Glomerular visceral epithelial cell (primary cell): ENCODE measurements at regions not wholly inside any gene's neighbourhood (a gene's known extent, or its start where the extent isn't known, plus 50 kb on each side); places are given as distances from the start of the nearest gene placed in this dataset.

Experiments
- DNase-seq: peaks from one replicate; pipeline ENCODE4 v3.0.0-alpha.2; 2016; ENCODE audit errors: extremely low spot score

GRCh38 chr15:69576948-69577351 lies 124.3 kb downstream of the RPLP1 start:
- DNase-seq, result no peak

GRCh38 chr15:69577397-69577796 lies 124.8 kb downstream of the RPLP1 start:
- DNase-seq, result no peak

GRCh38 chr15:69578252-69578651 lies 125.6 kb downstream of the RPLP1 start:
- no peak for DNase-seq

GRCh38 chr15:69578787-69579583 lies 126.4 kb downstream of the RPLP1 start:
- DNase-seq, result peak; percentile 97

- no peak for DNase-seq
Measured at GRCh38 chr15:69579950-69580618, 127.5 kb downstream of the RPLP1 start.

- DNase-seq, result no peak
Measured at GRCh38 chr15:69583626-69584025, 131.0 kb downstream of the RPLP1 start.

GRCh38 chr15:69585937-69586336 lies 133.3 kb downstream of the RPLP1 start:
- no peak for DNase-seq

- no peak for DNase-seq
Measured at GRCh38 chr15:69586721-69587120, 134.1 kb downstream of the RPLP1 start.

GRCh38 chr15:69587723-69588426 lies 135.3 kb downstream of the RPLP1 start:
- DNase-seq, result no peak

GRCh38 chr15:69590201-69590710 lies 137.6 kb downstream of the RPLP1 start:
- no peak for DNase-seq

GRCh38 chr15:69590932-69591524 lies 138.4 kb downstream of the RPLP1 start:
- DNase-seq, result no peak

GRCh38 chr15:69591905-69592508 lies 139.4 kb downstream of the RPLP1 start:
- no peak for DNase-seq

- DNase-seq, result no peak
Measured at GRCh38 chr15:69592954-69593353, 140.3 kb downstream of the RPLP1 start.

GRCh38 chr15:69593488-69593887 lies 140.9 kb downstream of the RPLP1 start:
- no peak for DNase-seq

- no peak for DNase-seq
Measured at GRCh38 chr15:69593981-69594966, 141.7 kb downstream of the RPLP1 start.

- DNase-seq, result no peak
Measured at GRCh38 chr15:69595009-69595791, 142.6 kb downstream of the RPLP1 start.

GRCh38 chr15:69597061-69597592 lies 144.5 kb downstream of the RPLP1 start:
- no peak for DNase-seq

GRCh38 chr15:69599271-69599670 lies 146.7 kb downstream of the RPLP1 start:
- DNase-seq, result no peak

- DNase-seq, result no peak
Measured at GRCh38 chr15:69600556-69601085, 148.0 kb downstream of the RPLP1 start.
